ENCODE measurements at regions not wholly inside any gene's neighbourhood (a gene's known extent, or its start where the extent isn't known, plus 50 kb on each side); places are given as distances from the start of the nearest gene placed in this dataset.
A peak's percentile ranks its signal among the peaks of the same experiment; 100 is the strongest.

GRCh38 chr9:706606-707459 is 134.7 kb upstream of the DMRT1 start (continued):
- TF ChIP-seq MYC (CRISPR knock-in tag; IDR thresholded peaks at IDR 0.05; ENCODE audit: borderline replicate concordance) (peak; percentile 81; the same call in 1 of the 2 replicates), ZNF503 (CRISPR knock-in tag; IDR thresholded peaks at IDR 0.05) (no peak), ZNF296 (CRISPR knock-in tag; conservative IDR thresholded peaks at IDR 0.05) (no peak), ZHX1 (CRISPR knock-in tag; IDR thresholded peaks at IDR 0.05; ENCODE audit: low read depth) (no peak), ATF4 (CRISPR knock-in tag; IDR thresholded peaks at IDR 0.05) (peak in 1 of 2 experiments; percentile 36; a peak in 1 of 4 replicates), ZNF879 (CRISPR knock-in tag; IDR thresholded peaks at IDR 0.05) (no peak), MLLT10 (CRISPR knock-in tag; IDR thresholded peaks at IDR 0.05) (no peak), KAT2B (IDR thresholded peaks at IDR 0.05; ENCODE audit: borderline replicate concordance, low read depth, low read length) (no peak), ZNF644 (CRISPR knock-in tag; IDR thresholded peaks at IDR 0.05; ENCODE audit: low read depth) (no peak), HNF1B (CRISPR knock-in tag; IDR thresholded peaks at IDR 0.05) (no peak), WIZ (CRISPR knock-in tag; IDR thresholded peaks at IDR 0.05) (no peak), ZNF281 (CRISPR knock-in tag; IDR thresholded peaks at IDR 0.05; ENCODE audit: borderline replicate concordance) (no peak), NKX3-1 (CRISPR knock-in tag; IDR thresholded peaks at IDR 0.05) (no peak), SRY (CRISPR knock-in tag; IDR thresholded peaks at IDR 0.05) (no peak; the same call in 1 of the 2 replicates), ZNF777 (CRISPR knock-in tag; IDR thresholded peaks at IDR 0.05) (no peak), SIX1 (CRISPR knock-in tag; IDR thresholded peaks at IDR 0.05; ENCODE audit: borderline replicate concordance) (no peak), ZBTB14 (CRISPR knock-in tag; IDR thresholded peaks at IDR 0.05) (no peak), ZNF124 (CRISPR knock-in tag; IDR thresholded peaks at IDR 0.05) (no peak)

All from HepG2 (cell line).